RWPE2 (cell line): ENCODE measurements at regions not wholly inside any gene's neighbourhood (a gene's known extent, or its start where the extent isn't known, plus 50 kb on each side); places are given as distances from the start of the nearest gene placed in this dataset.

Experiments used
- ATAC-seq: fragments of 200-7000 bp; cut with Tn5 transposase; 3 replicates; pipeline ENCODE4 v1.9.1; 2021; ENCODE audit warnings: low read depth
- DNase-seq: peaks from one replicate; pipeline ENCODE4 v3.0.0-alpha.2; 2020; ENCODE audit warnings: low spot score
- H3K27ac ChIP-seq: fragments of 450-650 bp; 2 replicates; pipeline ENCODE4 v1.5.1; 2017; ENCODE audit warnings: mild to moderate bottlenecking; ENCODE audit not compliant: poor library complexity, severe bottlenecking
- H3K27me3 ChIP-seq: fragments of 250-450 bp; sonication (Bioruptor Pico); 2 replicates; pipeline ENCODE4 v1.5.1; 2021; ENCODE audit warnings: mild to moderate bottlenecking, moderate library complexity; ENCODE audit not compliant: insufficient read depth, poor library complexity, severe bottlenecking
- H3K36me3 ChIP-seq: fragments of 250-450 bp; sonication (Bioruptor Pico); 2 replicates; pipeline ENCODE4 v1.5.1; 2020; ENCODE audit warnings: low read depth, mild to moderate bottlenecking, moderate library complexity
- H3K4me1 ChIP-seq: fragments of 250-450 bp; sonication (Bioruptor Pico); 2 replicates; pipeline ENCODE4 v1.5.1; 2021; ENCODE audit warnings: mild to moderate bottlenecking, moderate library complexity; ENCODE audit not compliant: insufficient read depth, poor library complexity, severe bottlenecking
- H3K4me3 ChIP-seq: fragments of 250-450 bp; sonication (Bioruptor Pico); 2 replicates; pipeline ENCODE4 v1.5.1; 2021; ENCODE audit warnings: mild to moderate bottlenecking, moderate library complexity; ENCODE audit not compliant: severe bottlenecking
- H3K9me3 ChIP-seq: fragments of 250-450 bp; sonication (Bioruptor Pico); 2 replicates; pipeline ENCODE4 v1.5.1; 2021; ENCODE audit warnings: mild to moderate bottlenecking, moderate library complexity; ENCODE audit not compliant: severe bottlenecking
- TF ChIP-seq, protein P1 (sequence below): fragments of 450-650 bp; IDR thresholded peaks from one replicate; pipeline ENCODE4 v1.5.1; 2017; ENCODE audit warnings: mild to moderate bottlenecking, moderate library complexity; ENCODE audit not compliant: poor library complexity, severe bottlenecking

DNA sequence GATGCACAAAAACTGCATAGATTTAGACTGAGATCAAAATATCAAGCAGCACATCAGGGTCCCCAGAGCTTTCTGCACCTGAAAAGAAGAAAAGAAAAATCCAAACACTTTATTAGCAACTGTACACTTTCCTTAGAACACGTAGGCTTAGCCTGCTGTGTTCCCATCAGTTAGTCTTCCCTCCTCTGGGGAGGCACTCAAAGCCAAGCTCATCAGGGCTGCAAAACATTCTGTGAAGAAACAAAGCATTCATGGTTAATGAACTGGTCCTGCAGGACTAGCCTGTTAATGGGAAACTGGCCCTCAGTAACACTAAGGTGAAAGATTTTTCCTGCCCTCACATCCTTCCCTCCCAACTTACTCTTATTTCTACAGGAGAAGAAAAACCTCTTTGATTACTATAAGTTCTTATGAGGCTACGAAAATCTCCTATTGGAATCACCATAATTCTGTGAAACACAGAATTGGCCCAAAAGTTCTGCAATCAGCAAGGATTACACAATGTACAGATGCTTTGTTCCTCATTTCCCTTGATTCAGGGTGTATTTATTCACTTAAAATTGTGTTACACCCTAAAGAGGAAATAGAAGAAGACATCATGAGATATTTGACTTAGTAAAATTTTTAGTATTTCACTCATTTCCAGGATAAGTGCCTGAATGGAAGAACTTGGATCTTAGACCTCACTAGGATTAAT, 901.0 kb upstream of the MAP3K7 start:
- Histone ChIP-seq H3K4me3 (no peak overlapping the region), H3K27ac (no peak overlapping the region), H3K36me3 (no peaks in the 10 kb centered on the region), H3K27me3 (no peaks in the 10 kb centered on the region), H3K4me1 (no peaks in the 10 kb centered on the region), H3K9me3 (no peaks in the 10 kb centered on the region)
- ATAC-seq (no peak), DNase-seq (no peak)
- TF ChIP-seq, protein P1, sequence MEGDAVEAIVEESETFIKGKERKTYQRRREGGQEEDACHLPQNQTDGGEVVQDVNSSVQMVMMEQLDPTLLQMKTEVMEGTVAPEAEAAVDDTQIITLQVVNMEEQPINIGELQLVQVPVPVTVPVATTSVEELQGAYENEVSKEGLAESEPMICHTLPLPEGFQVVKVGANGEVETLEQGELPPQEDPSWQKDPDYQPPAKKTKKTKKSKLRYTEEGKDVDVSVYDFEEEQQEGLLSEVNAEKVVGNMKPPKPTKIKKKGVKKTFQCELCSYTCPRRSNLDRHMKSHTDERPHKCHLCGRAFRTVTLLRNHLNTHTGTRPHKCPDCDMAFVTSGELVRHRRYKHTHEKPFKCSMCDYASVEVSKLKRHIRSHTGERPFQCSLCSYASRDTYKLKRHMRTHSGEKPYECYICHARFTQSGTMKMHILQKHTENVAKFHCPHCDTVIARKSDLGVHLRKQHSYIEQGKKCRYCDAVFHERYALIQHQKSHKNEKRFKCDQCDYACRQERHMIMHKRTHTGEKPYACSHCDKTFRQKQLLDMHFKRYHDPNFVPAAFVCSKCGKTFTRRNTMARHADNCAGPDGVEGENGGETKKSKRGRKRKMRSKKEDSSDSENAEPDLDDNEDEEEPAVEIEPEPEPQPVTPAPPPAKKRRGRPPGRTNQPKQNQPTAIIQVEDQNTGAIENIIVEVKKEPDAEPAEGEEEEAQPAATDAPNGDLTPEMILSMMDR, result no peak

DNA sequence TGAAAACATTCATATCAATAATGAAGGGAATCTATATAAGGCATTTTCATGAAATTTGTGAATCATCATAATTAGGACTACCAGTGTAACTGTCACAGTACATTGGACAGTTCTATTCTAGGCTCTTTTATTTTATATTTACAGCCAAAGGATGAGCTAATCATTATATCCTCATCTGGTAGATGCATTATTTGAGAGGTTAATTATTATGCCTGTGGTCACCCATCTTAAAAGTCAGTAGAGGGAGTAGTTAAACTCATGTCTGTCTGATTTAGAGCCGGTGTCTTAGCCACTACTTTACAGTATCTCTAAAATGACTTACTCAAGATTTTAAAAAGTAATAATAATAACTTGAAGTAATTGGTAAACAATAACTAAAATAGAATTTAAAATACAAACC, 899.3 kb upstream of the MAP3K7 start:
- Histone ChIP-seq H3K27ac (no peak overlapping the region), H3K27me3 (no peaks in the 10 kb centered on the region), H3K4me1 (no peaks in the 10 kb centered on the region), H3K4me3 (no peak overlapping the region), H3K9me3 (no peaks in the 10 kb centered on the region), H3K36me3 (no peaks in the 10 kb centered on the region)
- ATAC-seq (no peak), DNase-seq (no peak)
- TF ChIP-seq, protein P1, result no peak

DNA sequence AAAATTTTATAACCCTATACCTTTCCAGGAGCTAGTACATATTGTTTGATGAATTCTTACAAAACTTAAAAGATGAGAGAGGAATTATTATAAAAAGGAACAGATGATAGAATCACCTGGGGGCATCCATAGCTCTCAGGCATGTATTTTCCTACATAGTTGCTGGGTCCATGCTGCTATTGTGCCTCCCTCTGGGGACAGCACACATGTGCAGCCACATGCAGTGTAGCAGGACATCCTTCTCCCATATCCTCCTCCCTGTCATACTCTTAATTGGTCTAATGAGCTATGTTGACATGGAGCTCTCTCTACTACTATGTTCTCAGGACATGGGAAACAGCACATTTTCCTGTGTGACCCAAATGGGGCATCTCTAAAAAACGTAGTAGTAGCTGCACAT, 898.2 kb upstream of the MAP3K7 start:
- Histone ChIP-seq H3K27me3 (no peaks in the 10 kb centered on the region), H3K4me1 (no peaks in the 10 kb centered on the region), H3K36me3 (no peaks in the 10 kb centered on the region), H3K27ac (no peak overlapping the region), H3K9me3 (no peaks in the 10 kb centered on the region), H3K4me3 (no peak overlapping the region)
- ATAC-seq, result no peak
- DNase-seq, result no peak
- TF ChIP-seq, protein P1, result no peak

DNA sequence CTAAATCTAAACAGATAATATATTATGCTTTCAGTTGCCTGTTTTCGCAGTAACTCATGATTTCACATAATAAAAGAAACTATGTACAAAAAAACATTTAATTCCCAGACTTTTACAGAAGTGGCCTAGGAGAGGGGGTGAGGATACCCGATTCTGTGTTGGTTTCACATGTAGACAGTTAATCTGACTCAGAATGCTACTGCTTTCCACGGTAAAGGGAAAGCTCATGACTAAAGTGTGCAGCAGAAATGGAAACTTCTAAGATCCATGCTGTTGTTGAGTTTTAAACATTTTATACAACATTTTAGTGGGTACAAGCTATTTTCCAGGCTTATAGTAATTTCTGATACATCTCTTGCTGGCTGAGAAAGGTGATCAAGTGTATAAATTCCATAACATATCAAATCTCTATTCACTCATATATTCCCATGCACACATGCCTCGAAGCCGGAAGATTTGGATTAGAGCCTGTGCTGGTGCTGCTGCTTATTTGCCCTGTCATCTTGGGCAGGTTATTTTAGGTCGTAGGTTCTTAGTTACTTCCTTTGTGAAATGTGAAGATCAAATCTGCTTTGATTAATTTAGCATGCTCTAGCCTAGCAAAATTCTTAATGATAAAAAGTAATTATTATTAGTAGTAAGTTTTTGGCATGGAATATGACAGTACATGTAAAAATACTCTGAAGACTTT, 896.7 kb upstream of the MAP3K7 start:
- H3K4me1 ChIP-seq, result no peaks in the 10 kb centered on the region
- no peaks in the 10 kb centered on the region for H3K27me3 ChIP-seq
- no peak for ATAC-seq

More for the DNA sequence above, 896.7 kb upstream of the MAP3K7 start:
- H3K9me3 ChIP-seq, result no peaks in the 10 kb centered on the region
- no peaks in the 10 kb centered on the region for H3K36me3 ChIP-seq
- TF ChIP-seq, protein P1, result no peak
- H3K4me3 ChIP-seq, result no peak overlapping the region
- no peak for DNase-seq
- H3K27ac ChIP-seq, result no peak overlapping the region
